Activated CD8-positive, alpha-beta T cell treated with anti-CD3 and anti-CD28 coated beads for 36 hours (primary cell): ENCODE measurements at regions not wholly inside any gene's neighbourhood (a gene's known extent, or its start where the extent isn't known, plus 50 kb on each side); places are given as distances from the start of the nearest gene placed in this dataset.

Experiments
- ATAC-seq: fragments of 200-7000 bp; cut with Tn5 transposase; one replicate; pipeline ENCODE4 v1.10.0; 2021; ENCODE audit warnings: mild to moderate bottlenecking, moderate library complexity
- CTCF ChIA-PET: fragments of 350-600 bp; sonication (Branson Sonifier 250); formaldehyde crosslinking; loops from one replicate; lab custom pipeline; 2021; ENCODE audit warnings: antibody characterized with exemption; lab: Charles Lee
- POLR2A ChIA-PET: fragments of 350-600 bp; sonication (Branson Sonifier 250); formaldehyde crosslinking; loops from one replicate; lab custom pipeline; 2021; ENCODE audit warnings: antibody characterized with exemption; lab: Charles Lee
- DNase-seq: peaks from one replicate; pipeline ENCODE4 v3.0.0-alpha.2; 2020
- H3K27ac Mint-ChIP-seq: one replicate; pipeline ENCODE4 v1.8.0; 2021; ENCODE audit warnings: mild to moderate bottlenecking, mixed read lengths
- H3K27me3 Mint-ChIP-seq: one replicate; pipeline ENCODE4 v1.8.0; 2021; ENCODE audit warnings: mixed read lengths
- H3K36me3 Mint-ChIP-seq: one replicate; pipeline ENCODE4 v1.8.0; 2021; ENCODE audit warnings: low read depth, mixed read lengths
- H3K4me1 Mint-ChIP-seq: one replicate; pipeline ENCODE4 v1.8.0; 2021; ENCODE audit warnings: low read depth, mixed read lengths
- H3K4me3 Mint-ChIP-seq: one replicate; pipeline ENCODE4 v1.8.0; 2021; ENCODE audit warnings: mild to moderate bottlenecking, moderate library complexity, mixed read lengths
- H3K9me3 Mint-ChIP-seq: one replicate; pipeline ENCODE4 v1.8.0; 2021; ENCODE audit warnings: mixed read lengths
- CTCF ChIP-seq: fragments of 200-600 bp; IDR thresholded peaks from one replicate; pipeline ENCODE4 v1.8.0; 2022; ENCODE audit warnings: antibody characterized with exemption, mild to moderate bottlenecking
- intact Hi-C: fragments of 100-400 bp; cut with micrococcal nuclease; formaldehyde crosslinking; loops from one replicate; pipeline ENCODE4 v1.10.0; 2022

- Mint-ChIP-seq H3K27me3 (no peaks in the 10 kb centered on the region), H3K9me3 (peaks cover 7% of the 10 kb centered on the region), H3K4me3 (no peak overlapping the region), H3K36me3 (no peaks in the 10 kb centered on the region), H3K27ac (no peak overlapping the region), H3K4me1 (no peaks in the 10 kb centered on the region)
- ChIA-PET POLR2A (no interaction called here), CTCF (no interaction called here)
- ATAC-seq, result no peak
- no peak for DNase-seq
- no peak for TF ChIP-seq CTCF
- intact Hi-C loops, result no loop called here
Observed at GRCh38 chr5:106028314-106028713, 1642.4 kb downstream of the EFNA5 start.

GRCh38 chr5:106020894-106021293 is 1649.8 kb downstream of the EFNA5 start:
- intact Hi-C loops, result no loop called here
- H3K27ac Mint-ChIP-seq, result no peak overlapping the region
- H3K9me3 Mint-ChIP-seq, result peaks cover 3% of the 10 kb centered on the region
- DNase-seq (no peak), ATAC-seq (no peak)
- ChIA-PET CTCF (no interaction called here), POLR2A (no interaction called here)
- TF ChIP-seq CTCF, result no peak
- H3K4me1 Mint-ChIP-seq, result no peaks in the 10 kb centered on the region
- H3K36me3 Mint-ChIP-seq, result no peaks in the 10 kb centered on the region
- no peak overlapping the region for H3K4me3 Mint-ChIP-seq
- no peaks in the 10 kb centered on the region for H3K27me3 Mint-ChIP-seq

- no peak for TF ChIP-seq CTCF
- H3K4me1 Mint-ChIP-seq, result no peaks in the 10 kb centered on the region
- no peak for DNase-seq
- peaks cover 3% of the 10 kb centered on the region for H3K9me3 Mint-ChIP-seq
- H3K27me3 Mint-ChIP-seq, result no peaks in the 10 kb centered on the region
- intact Hi-C loops, result no loop called here
- H3K36me3 Mint-ChIP-seq, result no peaks in the 10 kb centered on the region
- no peak overlapping the region for H3K27ac Mint-ChIP-seq
- H3K4me3 Mint-ChIP-seq, result no peak overlapping the region
- CTCF ChIA-PET, result no interaction called here
- no peak for ATAC-seq
- POLR2A ChIA-PET, result no interaction called here
Observed at GRCh38 chr5:106019261-106019660, 1651.5 kb downstream of the EFNA5 start.

- peaks cover 3% of the 10 kb centered on the region for H3K9me3 Mint-ChIP-seq
- ChIA-PET POLR2A (no interaction called here), CTCF (no interaction called here)
- H3K4me1 Mint-ChIP-seq, result no peaks in the 10 kb centered on the region
- no peak for ATAC-seq
- no peak for TF ChIP-seq CTCF
- no peak overlapping the region for H3K4me3 Mint-ChIP-seq
- H3K27me3 Mint-ChIP-seq, result no peaks in the 10 kb centered on the region
- no peaks in the 10 kb centered on the region for H3K36me3 Mint-ChIP-seq
- no peak for DNase-seq
- intact Hi-C loops, result no loop called here
- no peak overlapping the region for H3K27ac Mint-ChIP-seq
Observed at GRCh38 chr5:106017243-106017857, 1653.4 kb downstream of the EFNA5 start.

- ATAC-seq, result no peak
- no peak overlapping the region for H3K27ac Mint-ChIP-seq
- no peaks in the 10 kb centered on the region for H3K36me3 Mint-ChIP-seq
- no peaks in the 10 kb centered on the region for H3K4me1 Mint-ChIP-seq
- H3K27me3 Mint-ChIP-seq, result no peaks in the 10 kb centered on the region
- CTCF ChIA-PET, result no interaction called here
- intact Hi-C loops, result no loop called here
- TF ChIP-seq CTCF, result no peak
- POLR2A ChIA-PET, result no interaction called here
- H3K4me3 Mint-ChIP-seq, result no peak overlapping the region
- DNase-seq, result no peak
- peaks cover 12% of the 10 kb centered on the region for H3K9me3 Mint-ChIP-seq
Observed at GRCh38 chr5:106014262-106014661, 1656.5 kb downstream of the EFNA5 start.
